Neural crest cell (in vitro differentiated cells): ENCODE measurements at regions not wholly inside any gene's neighbourhood (a gene's known extent, or its start where the extent isn't known, plus 50 kb on each side); places are given as distances from the start of the nearest gene placed in this dataset.
A peak's percentile ranks its signal among the peaks of the same experiment; 100 is the strongest.

Experiments
- DNase-seq: peaks from one replicate; pipeline ENCODE4 v3.0.0; 2021; ENCODE audit warnings: low read depth, mixed read lengths, low spot score
- H3K27ac Mint-ChIP-seq: one replicate; pipeline ENCODE4 v1.8.0; 2021; ENCODE audit warnings: mild to moderate bottlenecking, mixed read lengths; ENCODE audit not compliant: unreplicated experiment
- H3K27me3 Mint-ChIP-seq: 2 replicates; pipeline ENCODE4 v1.8.0; 2021; ENCODE audit warnings: low read depth, mild to moderate bottlenecking, mixed read lengths
- H3K36me3 Mint-ChIP-seq: 2 replicates; pipeline ENCODE4 v1.8.0; 2021; ENCODE audit warnings: low read depth, mild to moderate bottlenecking, mixed read lengths
- H3K4me1 Mint-ChIP-seq: 2 replicates; pipeline ENCODE4 v1.8.0; 2021; ENCODE audit warnings: mixed read lengths
- H3K4me3 Mint-ChIP-seq: one replicate; pipeline ENCODE4 v1.8.0; 2021; ENCODE audit warnings: mild to moderate bottlenecking, mixed read lengths
- H3K9me3 Mint-ChIP-seq: 2 replicates; pipeline ENCODE4 v1.8.0; 2021; ENCODE audit warnings: mixed read lengths
- CTCF ChIP-seq: fragments of 200-600 bp; sonication (generic); conservative IDR thresholded peaks from 2 replicates; pipeline ENCODE4 v1.5.0; 2021; ENCODE audit warnings: antibody characterized with exemption, mild to moderate bottlenecking

- Mint-ChIP-seq H3K36me3 (no peaks in the 10 kb centered on the region), H3K27me3 (peaks cover 91% of the 10 kb centered on the region), H3K9me3 (no peaks in the 10 kb centered on the region), H3K4me1 (peaks cover 49% of the 10 kb centered on the region), H3K4me3 (no peak overlapping the region), H3K27ac (no peak overlapping the region)
- TF ChIP-seq CTCF: no peak
- DNase-seq: no peak
These were observed 254.3 kb downstream of the SHQ1 start for GRCh38 chr3:72593881-72594397.

GRCh38 chr3:72591522-72592421, 256.5 kb downstream of the SHQ1 start:
- peak overlapping the region; percentile 52 for H3K4me3 Mint-ChIP-seq
- TF ChIP-seq CTCF: no peak
- H3K36me3 Mint-ChIP-seq: no peaks in the 10 kb centered on the region
- peaks cover 38% of the 10 kb centered on the region for H3K4me1 Mint-ChIP-seq
- H3K9me3 Mint-ChIP-seq: no peaks in the 10 kb centered on the region
- DNase-seq: peak; percentile 42
- H3K27me3 Mint-ChIP-seq: peaks cover 90% of the 10 kb centered on the region
- H3K27ac Mint-ChIP-seq: no peak overlapping the region

GRCh38 chr3:72590732-72591221, 257.5 kb downstream of the SHQ1 start:
- Mint-ChIP-seq H3K27ac (no peak overlapping the region), H3K9me3 (no peaks in the 10 kb centered on the region), H3K4me1 (peaks cover 41% of the 10 kb centered on the region), H3K27me3 (peaks cover 90% of the 10 kb centered on the region), H3K4me3 (peak overlapping the region; percentile 70), H3K36me3 (no peaks in the 10 kb centered on the region)
- no peak for TF ChIP-seq CTCF
- peak; percentile 52 for DNase-seq

- DNase-seq: no peak
- TF ChIP-seq CTCF: no peak
- Mint-ChIP-seq H3K9me3 (no peaks in the 10 kb centered on the region), H3K4me3 (no peak overlapping the region), H3K4me1 (peaks cover 44% of the 10 kb centered on the region), H3K27ac (no peak overlapping the region), H3K27me3 (peaks cover 90% of the 10 kb centered on the region), H3K36me3 (no peaks in the 10 kb centered on the region)
These were observed 261.0 kb downstream of the SHQ1 start for GRCh38 chr3:72587282-72587681.

- Mint-ChIP-seq H3K36me3 (no peaks in the 10 kb centered on the region), H3K4me1 (peaks cover 42% of the 10 kb centered on the region), H3K27me3 (peaks cover 89% of the 10 kb centered on the region), H3K4me3 (no peak overlapping the region), H3K9me3 (no peaks in the 10 kb centered on the region), H3K27ac (no peak overlapping the region)
- DNase-seq: no peak
- TF ChIP-seq CTCF: no peak
These were observed 261.6 kb downstream of the SHQ1 start for GRCh38 chr3:72586694-72587093.
